HG02610 (cell line): ENCODE measurements at regions not wholly inside any gene's neighbourhood (a gene's known extent, or its start where the extent isn't known, plus 50 kb on each side); places are given as distances from the start of the nearest gene placed in this dataset.

Experiments
- ATAC-seq: cut with Tn5 transposase; IDR thresholded peaks from one replicate; pipeline ENCODE4 v1.9.1; 2021; ENCODE audit warnings: mild to moderate bottlenecking, moderate library complexity; ENCODE audit not compliant: unreplicated experiment

DNA sequence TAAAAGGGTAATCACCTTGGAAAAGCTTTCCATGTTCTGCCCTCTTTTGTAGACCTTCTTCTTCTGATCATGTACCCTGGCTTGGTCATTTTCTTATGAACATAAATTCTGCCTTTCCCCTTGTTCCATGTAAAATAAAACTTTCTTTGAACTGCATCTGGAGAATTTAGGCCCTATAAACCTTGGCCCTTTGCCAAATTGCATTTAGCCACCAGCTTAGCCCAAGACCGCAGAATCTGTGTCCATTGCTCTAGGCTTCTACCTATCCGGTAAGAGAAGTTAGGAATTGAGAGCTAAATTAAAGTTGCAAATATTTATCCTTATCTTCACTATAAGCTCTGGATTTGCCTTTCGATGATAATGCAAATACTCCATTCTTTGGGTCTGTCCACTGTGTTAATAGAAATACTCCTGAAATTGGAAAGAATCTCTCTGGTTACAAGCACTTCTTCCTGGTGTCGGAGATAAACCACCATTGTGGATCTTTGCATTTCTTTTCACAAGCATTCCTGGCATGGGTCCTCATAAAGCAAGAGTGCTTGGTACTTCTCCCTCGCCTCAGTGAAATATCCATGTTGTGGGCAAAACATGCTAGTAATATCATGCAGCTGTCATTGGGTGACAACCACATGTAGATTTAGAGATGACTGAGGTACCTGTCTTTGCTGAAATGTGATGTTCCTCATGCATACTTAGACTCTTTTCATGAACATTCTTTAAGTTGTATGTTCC lies 698.0 kb upstream of the WWC1 start:
- ATAC-seq, result no peak

DNA sequence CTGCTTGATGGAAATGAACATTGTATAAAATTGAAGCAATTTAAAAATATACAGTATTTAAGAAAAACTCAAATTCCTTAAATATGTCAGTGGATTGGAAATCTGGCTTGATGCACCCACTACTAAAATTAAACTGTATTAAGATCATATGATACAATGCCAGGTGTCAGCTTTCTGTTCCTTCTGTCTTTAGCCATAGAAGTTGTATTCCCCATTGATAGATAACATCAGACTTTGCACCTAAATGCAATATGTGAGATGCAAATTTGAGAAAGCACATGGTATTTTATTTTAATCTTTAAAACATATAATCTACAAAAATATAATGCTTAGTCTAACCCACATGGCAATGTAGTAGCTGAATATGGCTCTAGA lies 697.4 kb upstream of the WWC1 start:
- no peak for ATAC-seq

DNA sequence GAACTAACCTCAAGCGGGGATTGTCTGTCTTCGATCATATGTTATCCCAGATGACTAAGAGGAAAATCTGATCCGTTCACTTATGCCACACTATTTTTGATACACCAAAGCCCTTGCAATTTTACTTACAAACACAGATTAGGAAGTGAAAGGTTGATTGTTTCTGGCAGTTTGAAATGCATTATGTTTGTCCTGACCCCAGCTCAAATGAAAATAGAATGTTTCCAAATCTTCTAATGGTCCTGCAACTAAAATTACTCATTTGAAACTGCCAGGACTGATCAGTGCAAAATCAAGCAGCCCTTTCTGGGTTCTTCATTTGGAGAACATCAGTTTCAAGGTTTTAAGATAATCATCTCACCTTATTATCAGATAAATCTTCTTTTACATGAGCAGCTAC lies 696.7 kb upstream of the WWC1 start:
- no peak for ATAC-seq

DNA sequence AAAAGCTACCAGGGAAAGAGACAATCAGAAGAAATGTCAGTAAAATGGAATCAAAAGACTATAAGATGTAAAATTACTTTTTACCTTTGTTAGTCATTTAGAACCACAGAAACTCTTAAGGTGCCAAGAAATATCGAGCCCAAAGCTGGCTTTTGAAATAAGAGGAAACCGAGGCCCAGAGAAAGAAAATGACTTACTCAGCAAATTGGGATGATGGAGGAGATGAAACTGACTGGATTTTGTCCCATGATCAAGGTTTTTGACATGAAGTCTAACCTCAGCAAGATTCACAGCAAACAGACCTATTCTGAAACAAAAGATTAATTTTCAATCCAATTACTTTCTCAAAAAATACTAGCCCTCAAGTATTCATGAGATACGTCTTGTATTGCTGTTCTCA lies 696.2 kb upstream of the WWC1 start:
- no peak for ATAC-seq

DNA sequence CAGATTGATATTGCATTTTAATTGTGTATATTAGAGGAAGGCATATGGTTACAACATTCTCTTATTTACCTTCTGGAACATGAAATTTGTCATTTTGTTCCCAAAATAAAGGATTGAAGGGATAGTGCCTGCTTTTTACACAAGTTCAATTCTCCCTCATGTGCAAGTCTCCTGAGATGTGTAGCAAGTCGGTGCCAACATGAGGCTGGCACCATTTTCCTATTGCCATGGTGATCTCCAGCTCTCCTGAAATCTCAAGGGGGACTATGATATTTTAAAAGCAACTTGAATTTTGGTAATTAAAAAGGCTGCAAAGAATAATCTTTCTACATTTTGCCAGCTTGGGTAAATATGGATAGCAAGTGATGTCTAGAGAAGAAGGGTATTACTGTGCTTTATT lies 693.3 kb upstream of the WWC1 start:
- no peak for ATAC-seq

DNA sequence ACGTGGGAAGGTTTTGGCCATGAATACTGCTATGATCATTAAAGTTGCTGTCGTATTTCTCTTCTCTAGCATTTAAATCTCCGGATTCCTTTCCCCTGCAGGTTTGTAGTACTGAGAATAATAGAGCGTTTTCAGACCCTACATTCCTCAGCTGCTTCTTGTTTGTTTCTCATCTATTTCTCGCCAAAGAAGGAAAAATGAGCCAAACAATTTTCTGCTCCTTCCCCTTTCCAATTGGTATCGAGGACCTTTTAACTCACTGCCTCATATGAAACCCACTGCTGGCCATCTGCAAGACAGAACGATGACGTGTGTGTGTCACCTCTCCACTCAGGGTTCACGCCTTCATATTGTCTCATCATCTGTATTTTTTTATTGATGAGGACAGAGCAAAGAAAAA lies 689.4 kb upstream of the WWC1 start:
- ATAC-seq, result no peak

DNA sequence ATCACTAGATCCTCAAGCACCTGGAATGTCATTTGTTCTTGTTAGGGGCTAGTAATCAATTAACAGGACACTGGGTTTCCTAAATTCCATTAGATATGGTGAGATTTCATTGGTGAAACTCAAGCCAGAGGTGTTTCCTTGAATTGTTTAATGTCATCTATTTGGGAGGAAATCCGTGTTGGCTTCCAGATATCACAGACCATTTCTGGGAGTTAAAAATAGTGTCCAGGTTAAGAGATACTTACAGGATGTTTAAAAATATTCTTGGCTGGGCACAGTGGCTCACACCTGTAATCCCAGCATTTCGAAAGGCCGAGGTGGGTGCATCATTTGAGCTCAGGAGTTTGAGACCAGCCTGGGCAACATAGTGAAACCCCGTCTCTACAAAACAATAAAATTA lies 688.3 kb upstream of the WWC1 start:
- ATAC-seq, result no peak

DNA sequence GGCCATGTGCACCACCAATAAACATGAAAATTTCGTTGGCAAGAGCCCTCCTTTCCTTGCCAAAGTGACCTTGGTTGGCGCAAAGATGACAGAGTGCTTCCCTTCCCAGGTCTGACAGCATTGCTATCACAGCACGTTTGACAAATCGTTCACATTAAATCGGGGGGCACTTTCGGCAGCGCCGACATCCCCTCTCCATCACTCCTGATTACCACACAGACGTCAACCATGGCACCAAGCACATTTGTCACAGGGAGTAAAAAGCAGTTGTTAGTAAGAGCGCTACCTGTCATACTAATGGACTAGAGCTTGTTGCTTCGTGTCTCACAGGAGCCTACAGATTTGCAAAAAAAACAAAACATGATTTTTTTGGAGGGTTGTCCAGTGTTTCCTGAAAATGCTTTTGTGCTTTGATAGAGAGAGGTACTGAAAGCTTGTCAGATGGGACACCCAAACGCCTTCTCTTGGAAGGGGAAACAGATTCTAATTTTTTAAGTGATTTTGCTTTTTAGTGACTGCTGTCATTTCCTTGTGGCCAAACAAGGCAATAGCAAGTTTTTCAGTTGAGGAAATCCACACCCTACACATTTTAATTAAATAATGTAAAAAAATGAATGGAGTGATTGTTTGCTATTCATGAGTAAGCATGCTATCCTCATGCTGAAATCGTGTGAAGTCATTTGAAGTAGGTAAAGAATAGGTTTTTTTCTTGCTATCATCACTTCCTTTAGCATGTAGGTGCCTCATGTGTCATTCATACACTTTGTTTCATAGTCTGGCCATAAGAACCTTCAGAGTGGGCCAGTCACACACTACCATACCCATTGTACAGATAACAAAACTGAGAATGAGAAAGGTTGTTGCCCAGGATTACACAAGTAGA lies 682.8 kb upstream of the WWC1 start:
- ATAC-seq, result no peak

DNA sequence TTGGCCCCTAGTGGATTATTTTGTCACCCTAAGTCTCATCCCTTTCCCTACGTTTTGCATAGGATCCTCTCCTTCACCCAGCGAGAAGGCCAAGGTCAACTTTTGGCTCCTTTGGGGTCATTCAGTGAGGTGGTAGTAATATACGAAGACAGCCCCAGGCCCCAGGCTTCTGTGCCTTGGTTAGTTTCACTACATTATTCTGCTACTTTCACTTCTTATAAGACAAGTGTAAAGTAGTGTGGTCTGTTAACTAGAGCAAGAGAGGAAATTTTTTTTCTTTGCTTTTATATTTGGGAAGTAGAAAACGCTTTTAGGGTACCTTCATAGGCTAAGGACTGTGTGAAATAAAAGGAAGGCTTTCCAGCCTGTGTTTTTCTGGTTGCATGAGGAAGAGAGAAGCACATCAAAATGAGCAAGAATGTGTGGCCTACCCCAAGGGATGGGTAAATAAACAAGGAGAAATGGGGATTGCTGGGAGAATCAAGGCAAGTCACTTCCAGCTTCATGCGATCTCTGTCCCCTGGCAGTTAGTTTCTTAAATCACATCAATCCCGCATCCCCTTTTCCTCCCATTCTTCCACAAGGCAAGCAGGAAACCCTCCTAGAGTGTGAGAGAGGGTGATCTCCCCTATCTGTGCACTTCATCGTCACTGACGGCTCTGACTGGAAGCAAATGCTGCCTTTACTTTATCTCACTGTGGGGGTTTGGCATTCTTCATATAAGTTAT lies 677.0 kb upstream of the WWC1 start:
- no peak for ATAC-seq

DNA sequence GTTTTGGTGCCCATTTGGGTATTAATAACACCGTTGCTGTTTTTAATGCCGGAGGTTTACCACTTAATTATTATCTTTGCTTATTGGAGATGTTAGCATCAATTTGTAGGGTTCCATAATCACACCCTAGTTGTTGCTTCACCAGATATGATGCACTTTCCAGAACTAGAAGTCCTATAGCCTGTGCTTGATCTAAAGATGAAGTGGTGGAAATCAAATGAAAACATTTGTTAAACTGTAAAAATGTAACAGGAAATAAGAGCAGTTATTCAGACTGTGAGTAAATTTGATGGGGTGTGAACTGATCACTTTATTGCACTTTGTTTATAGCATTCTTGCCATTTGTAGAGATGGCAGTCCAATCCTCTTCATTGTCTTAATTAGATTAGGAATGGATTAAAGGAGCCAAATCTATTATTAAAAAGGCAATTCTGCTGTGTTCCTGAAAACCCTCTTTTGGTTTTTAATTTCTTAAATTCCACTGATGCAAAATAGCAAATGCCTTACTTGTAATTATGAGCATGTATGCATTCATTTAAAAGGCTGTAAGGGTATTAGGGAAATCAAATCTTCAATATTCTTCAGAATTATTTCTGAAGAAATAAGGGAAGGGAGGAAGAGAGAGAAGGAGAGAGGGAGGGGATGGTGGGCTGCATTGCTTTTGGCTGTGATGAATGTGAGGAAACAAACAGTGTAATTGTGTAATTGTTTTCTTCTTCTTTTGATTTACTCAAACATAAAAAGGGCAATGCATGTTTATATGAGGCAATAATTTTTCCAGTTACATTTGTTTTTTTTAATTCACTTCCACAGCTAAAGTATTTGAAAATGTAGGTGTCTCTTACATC lies 675.2 kb upstream of the WWC1 start:
- ATAC-seq, result no peak

DNA sequence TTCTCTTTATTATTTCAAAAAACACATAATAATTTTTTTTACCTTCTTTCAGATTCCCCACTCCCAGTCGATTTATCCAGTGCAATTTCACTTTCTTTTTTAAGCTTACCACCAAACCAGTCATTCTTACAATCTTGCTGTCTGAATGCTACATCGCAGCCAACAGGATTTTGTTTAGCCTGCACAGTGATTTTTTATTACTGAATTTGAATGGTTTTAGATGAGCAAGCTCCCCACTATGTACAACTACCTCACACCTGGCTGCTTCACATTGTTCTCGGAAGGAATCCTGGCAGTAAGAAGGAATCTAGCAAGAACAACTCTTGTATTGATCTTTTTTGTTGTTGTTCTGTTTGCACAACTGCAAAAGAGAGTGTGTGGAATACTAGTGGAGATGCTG lies 668.1 kb upstream of the WWC1 start:
- no peak for ATAC-seq

DNA sequence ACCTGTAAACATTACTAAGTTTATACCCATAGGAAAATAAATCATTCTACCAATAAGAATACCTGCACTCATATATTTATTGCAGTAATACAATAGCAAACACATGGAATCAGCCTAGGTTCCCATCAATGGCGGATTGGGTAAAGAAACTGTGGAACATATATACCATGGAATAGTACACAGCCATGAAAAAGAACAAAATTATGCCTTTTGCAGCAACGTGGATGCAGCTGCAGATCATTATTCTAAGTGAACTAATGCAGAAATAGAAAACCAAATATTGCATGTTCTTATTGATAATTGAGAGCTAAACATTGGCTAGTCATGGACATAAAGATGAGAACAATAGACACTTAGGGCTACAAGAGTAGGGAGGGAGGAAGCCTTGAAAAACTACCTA lies 667.4 kb upstream of the WWC1 start:
- no peak for ATAC-seq

DNA sequence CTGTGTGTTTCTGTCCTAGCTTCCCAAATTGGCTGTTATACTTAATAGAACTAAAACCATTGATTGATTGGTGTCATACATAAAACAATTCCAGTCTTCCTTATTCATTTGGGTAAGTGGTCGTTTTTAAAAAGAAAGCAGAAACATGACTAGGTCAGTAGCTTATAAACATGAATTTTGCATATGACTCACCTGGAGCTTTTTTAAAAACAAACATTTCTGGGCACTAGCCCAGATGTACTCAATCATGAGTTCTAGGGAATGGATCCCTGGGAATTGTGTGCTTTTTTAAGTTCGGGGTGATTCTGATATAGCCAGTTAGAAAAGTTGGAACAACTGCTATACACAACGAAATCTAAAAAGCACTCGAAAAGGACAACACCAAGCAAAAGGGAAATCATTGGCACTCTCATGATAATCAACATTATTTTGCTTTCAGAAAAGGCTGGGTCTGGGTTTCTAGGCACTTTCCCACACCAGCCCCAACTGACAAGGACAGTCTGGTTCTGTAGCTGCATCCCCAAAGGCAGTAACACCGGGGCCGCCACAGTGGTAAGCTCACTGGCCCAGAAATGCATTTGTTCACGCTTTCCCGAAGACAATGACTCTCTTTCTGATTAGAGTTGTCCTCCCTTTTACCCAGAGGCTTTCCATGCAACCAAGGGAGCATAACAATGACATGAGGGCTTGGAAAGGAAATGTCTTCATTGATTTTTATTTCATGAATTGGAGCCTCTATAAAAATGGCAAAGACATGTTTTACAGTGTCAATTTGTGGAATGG lies 664.9 kb upstream of the WWC1 start:
- ATAC-seq, result no peak

DNA sequence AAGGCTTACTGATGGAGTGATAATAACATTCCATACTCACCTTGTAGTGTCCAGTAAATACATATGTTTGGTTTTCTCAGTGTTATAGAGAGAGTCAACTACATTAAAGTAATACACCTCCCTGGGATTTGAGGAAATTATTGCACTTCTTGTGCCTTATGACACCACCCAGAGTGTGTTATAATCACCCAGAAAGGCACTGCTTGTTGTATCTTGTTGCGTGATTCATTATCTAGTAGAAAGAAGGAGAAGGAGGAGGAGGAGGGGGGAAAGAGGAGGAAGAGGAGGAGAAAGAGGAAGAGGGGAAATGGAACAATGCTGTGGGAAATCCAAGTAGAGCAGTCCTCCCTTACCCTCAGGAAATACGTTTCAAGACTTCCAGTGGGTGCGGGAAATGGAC lies 661.8 kb upstream of the WWC1 start:
- ATAC-seq, result no peak

DNA sequence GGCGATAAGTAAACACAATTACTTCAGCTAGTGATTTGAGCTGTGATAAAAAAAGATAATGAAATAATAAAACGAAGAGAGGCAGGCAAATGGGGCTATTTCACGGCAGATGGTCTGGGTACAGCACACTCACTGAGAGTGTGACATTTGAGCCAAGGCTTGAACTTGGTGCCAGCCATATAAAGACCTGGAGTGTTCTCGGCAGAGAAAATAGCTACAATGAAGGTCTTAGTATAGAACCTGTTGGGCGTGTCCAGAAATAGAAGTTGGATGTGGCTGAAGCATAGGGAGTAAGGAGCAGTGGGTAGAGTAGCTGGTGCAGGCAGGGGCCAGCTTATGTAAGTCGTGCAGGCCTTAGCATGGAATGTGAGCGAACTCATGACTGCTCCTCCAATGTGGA lies 660.3 kb upstream of the WWC1 start:
- no peak for ATAC-seq

DNA sequence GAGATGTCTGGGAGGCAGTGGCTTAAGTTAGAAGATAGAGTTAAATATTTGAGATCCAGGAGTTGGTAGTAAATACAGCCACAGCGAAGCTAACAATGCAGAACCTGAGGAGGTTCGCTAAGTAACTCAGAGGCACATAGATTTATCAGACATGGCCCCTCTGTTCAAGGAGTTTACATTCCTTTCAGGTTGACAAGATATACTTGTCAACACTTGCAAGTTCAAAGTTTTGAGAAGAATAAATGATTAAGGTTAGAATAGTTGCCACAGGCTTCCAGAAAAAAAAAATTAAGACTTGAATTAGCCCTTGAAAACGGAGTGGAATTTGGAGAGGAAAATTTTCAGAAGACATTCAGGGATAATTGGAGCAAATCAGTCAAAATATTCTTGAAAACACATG lies 658.3 kb upstream of the WWC1 start:
- ATAC-seq, result no peak

DNA sequence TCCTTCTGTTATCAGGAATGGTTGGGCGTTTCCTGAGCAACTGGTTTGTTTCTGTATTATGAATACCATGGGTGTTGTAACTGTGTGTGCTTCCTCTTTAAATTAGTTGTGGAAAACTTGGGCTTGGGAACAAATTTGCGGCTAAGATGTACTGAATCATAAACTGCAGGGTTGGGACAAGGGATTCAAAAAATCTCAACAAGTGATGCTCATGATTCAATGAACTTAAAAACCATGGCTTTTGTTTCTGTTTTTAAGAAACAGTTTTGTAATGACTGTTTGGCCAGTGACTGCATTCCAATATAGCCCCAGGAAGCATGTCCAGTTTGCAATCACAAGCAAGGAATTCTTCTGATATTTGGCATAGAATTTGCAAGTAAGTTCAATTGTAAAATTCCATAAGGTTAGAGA lies 657.5 kb upstream of the WWC1 start:
- ATAC-seq, result no peak

DNA sequence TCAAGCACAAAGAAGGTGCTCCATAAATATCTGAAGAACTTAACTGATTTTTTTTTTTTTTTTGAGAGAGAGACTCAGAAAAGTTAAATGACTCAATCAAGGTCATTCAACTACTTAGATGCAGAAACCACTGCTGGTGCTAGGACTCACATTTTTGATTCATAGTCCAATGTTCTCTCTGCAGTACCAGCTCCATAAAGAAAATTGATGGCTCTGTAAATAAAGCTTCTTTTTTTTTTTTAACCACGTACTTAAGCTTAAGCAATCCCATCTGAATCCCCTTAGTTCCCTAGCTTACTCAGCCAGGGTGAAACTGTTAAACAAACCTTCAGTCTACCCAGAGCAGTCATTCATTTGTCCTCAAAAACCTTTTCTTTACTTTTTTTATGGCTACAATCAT lies 657.0 kb upstream of the WWC1 start:
- ATAC-seq, result no peak

DNA sequence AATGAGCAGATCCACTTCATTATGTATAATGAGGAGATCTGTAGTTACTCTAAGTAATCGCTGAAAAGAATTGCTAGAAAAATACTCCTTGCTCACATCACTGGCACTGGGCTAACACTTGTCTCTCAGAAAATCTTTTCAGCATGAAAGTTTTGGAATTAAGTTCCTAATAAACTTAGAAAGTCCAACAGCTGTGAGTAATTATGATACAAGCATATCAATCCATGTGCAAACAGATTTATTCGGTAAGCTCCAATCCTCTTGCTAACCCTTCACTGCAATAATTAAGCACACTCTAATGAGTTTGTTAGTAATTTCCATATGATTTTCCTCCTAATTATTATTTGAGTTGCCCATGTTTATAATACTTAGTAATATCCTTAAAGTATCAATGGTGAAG lies 652.6 kb upstream of the WWC1 start:
- ATAC-seq, result no peak

DNA sequence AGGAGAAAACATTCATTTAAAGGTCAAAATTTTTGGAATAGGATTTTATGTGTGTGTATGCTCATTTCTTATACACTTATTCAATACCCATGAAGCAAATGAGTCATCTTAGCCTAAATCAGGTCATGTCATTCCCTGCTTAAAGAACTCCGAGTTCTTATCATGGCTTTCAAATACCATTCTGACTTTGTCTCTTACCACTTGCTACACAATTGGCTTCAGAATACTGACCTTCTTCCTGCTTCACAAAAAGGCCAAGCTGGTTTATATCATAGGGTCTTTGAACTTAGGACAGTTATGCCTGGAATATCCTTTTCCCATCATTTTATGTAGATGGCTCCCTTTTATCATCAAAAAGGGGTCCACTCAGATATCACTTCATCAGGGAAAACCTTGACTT lies 652.2 kb upstream of the WWC1 start:
- ATAC-seq, result no peak
